Mesenchymal stem cell (in vitro differentiated cells and primary cell): ENCODE measurements at regions not wholly inside any gene's neighbourhood (a gene's known extent, or its start where the extent isn't known, plus 50 kb on each side); places are given as distances from the start of the nearest gene placed in this dataset.

Experiments
- DNase-seq: peaks from one replicate; pipeline ENCODE4 v3.0.0-alpha.2; 2013
- H2AFZ ChIP-seq: one replicate; pipeline ENCODE4 v1.6.1; 2013; ENCODE audit warnings: low read depth, mild to moderate bottlenecking, control low read depth, inconsistent platforms, low read length, moderate library complexity
- H2AK5ac ChIP-seq: 2 replicates; pipeline ENCODE4 v1.6.1; 2013; ENCODE audit warnings: low read length, moderate library complexity, mild to moderate bottlenecking, inconsistent platforms; ENCODE audit not compliant: severe bottlenecking
- H2BK120ac ChIP-seq: one replicate; pipeline ENCODE4 v1.6.1; 2013; ENCODE audit warnings: low read depth, mild to moderate bottlenecking, inconsistent platforms, low read length, moderate library complexity
- H2BK12ac ChIP-seq, 2 experiments: one replicate each; pipeline ENCODE4 v1.6.1; 2013; ENCODE audit warnings: inconsistent platforms in 2 of 2, low read length in 2 of 2, mild to moderate bottlenecking in 2 of 2, moderate library complexity in 2 of 2, control low read depth in 1 of 2
- H2BK15ac ChIP-seq: one replicate; pipeline ENCODE4 v1.6.1; 2013; ENCODE audit warnings: mild to moderate bottlenecking, low read depth, inconsistent platforms; ENCODE audit not compliant: poor library complexity, severe bottlenecking
- H2BK5ac ChIP-seq: 2 replicates; pipeline ENCODE4 v1.6.1; 2013; ENCODE audit warnings: low read depth, mild to moderate bottlenecking, low read length, control low read depth, inconsistent platforms; ENCODE audit not compliant: poor library complexity, severe bottlenecking
- H3K14ac ChIP-seq, 2 experiments: one replicate each; pipeline ENCODE4 v1.6.1; 2013; ENCODE audit warnings: inconsistent platforms in 2 of 2, low read length in 2 of 2, control low read depth in 1 of 2, mild to moderate bottlenecking in 1 of 2, moderate library complexity in 1 of 2
- H3K18ac ChIP-seq, 2 experiments: one replicate each; pipeline ENCODE4 v1.6.1; 2013; ENCODE audit warnings: inconsistent platforms in 2 of 2, low read length in 2 of 2, control low read depth in 1 of 2, low read depth in 1 of 2, mild to moderate bottlenecking in 1 of 2
- H3K23ac ChIP-seq, 2 experiments: one replicate each; pipeline ENCODE4 v1.6.1; 2013; ENCODE audit warnings: inconsistent platforms in 2 of 2, low read length in 2 of 2, mild to moderate bottlenecking in 2 of 2, moderate library complexity in 2 of 2, control low read depth in 1 of 2
- H3K27ac ChIP-seq: 2 replicates; pipeline ENCODE4 v1.5.1; 2013; ENCODE audit warnings: mild to moderate bottlenecking, moderate library complexity, low read length, control low read depth, inconsistent platforms; ENCODE audit not compliant: poor library complexity, severe bottlenecking
- H3K27me3 ChIP-seq, 2 experiments: 2 replicates each; pipeline versions ENCODE4 v1.6.1 to v1.7.0; 2013; ENCODE audit warnings: low read length in 2 of 2, mild to moderate bottlenecking in 2 of 2, moderate library complexity in 2 of 2, control low read depth in 1 of 2, inconsistent platforms in 1 of 2; ENCODE audit not compliant: control insufficient read depth in 1 of 2, insufficient read depth in 1 of 2
- H3K36me3 ChIP-seq, 2 experiments: 2 replicates each; pipeline versions ENCODE4 v1.6.1 to v1.7.0; 2013; ENCODE audit warnings: low read length in 2 of 2, control low read depth in 1 of 2, inconsistent platforms in 1 of 2, low read depth in 1 of 2, mild to moderate bottlenecking in 1 of 2; ENCODE audit not compliant: insufficient read depth in 2 of 2, control insufficient read depth in 1 of 2
- H3K4ac ChIP-seq, 2 experiments: one replicate each; pipeline ENCODE4 v1.6.1; 2013; ENCODE audit warnings: inconsistent platforms in 2 of 2, low read length in 2 of 2, mild to moderate bottlenecking in 2 of 2, moderate library complexity in 2 of 2, control low read depth in 1 of 2, low read depth in 1 of 2
- H3K4me1 ChIP-seq: 2 replicates; pipeline ENCODE4 v1.6.1; 2013; ENCODE audit warnings: low read depth, low read length, control low read depth; ENCODE audit not compliant: control insufficient read depth, insufficient read depth
- H3K4me2 ChIP-seq: 2 replicates; pipeline ENCODE4 v1.6.1; 2013; ENCODE audit warnings: low read length, mild to moderate bottlenecking, inconsistent platforms; ENCODE audit not compliant: poor library complexity, severe bottlenecking
- H3K4me3 ChIP-seq, 2 experiments: 2 replicates each; pipeline versions ENCODE4 v1.5.1 to v1.7.0; 2013; ENCODE audit warnings: low read length in 2 of 2, mild to moderate bottlenecking in 2 of 2, control low read depth in 1 of 2, low read depth in 1 of 2; ENCODE audit not compliant: insufficient read depth in 1 of 2
- H3K79me1 ChIP-seq: replicated peaks from 2 replicates; pipeline ENCODE4 v1.6.1; 2013; ENCODE audit warnings: mild to moderate bottlenecking, control low read depth, low read length, inconsistent platforms; ENCODE audit not compliant: poor library complexity, severe bottlenecking
- H3K9ac ChIP-seq: 2 replicates; pipeline ENCODE4 v1.7.0; 2013; ENCODE audit warnings: mild to moderate bottlenecking, low read length, moderate library complexity
- H3K9me3 ChIP-seq: 2 replicates; pipeline ENCODE4 v1.7.0; 2013; ENCODE audit warnings: mild to moderate bottlenecking, low read length; ENCODE audit not compliant: control insufficient read depth
- H4K8ac ChIP-seq: one replicate; pipeline ENCODE4 v1.6.1; 2013; ENCODE audit warnings: inconsistent platforms, mild to moderate bottlenecking, low read length, moderate library complexity
- H4K91ac ChIP-seq: one replicate; pipeline ENCODE4 v1.6.1; 2013; ENCODE audit warnings: mild to moderate bottlenecking, low read length, inconsistent platforms
- whole genome bisulfite sequencing: methylation state at CpG from one replicate; pipeline ENCODE4 v1.1.7; 2013; ENCODE audit warnings: mixed read lengths; 5-methylcytosine and 5-hydroxymethylcytosine counted together

DNA sequence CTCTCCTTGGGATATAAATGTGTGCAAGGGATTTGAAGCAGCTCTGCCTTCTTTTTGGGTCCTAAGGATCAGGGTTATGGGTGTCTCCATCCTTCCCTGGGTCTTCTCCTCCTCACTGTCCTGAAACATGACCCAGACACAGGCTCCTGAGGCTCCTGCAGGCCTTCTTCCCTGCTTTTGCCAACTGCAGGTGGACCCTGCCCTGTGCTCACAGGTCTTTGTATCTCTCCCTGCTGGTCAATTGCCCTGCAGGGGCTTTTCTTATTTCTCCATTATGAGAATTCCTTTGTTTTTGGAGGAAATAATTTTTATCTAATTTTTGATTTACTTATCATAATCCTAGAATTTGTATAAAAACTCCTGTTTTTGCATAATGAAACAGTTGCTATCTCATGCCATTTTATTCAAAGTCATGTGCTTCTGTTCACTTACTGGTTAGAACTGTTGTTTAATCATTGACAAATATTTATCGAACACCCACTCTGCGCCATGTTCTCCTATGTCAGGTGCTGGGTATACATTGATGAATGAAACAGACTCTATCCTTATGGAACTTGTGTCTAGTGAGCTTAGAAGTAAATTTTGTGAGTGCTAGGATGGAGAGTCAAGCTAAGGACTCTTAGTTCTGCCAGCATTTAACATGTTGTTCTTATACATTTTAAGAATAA, 89.7 kb upstream of the TOP3B start:
- Histone ChIP-seq H3K4ac (no peak overlapping the region), H3K27me3 (peaks cover 26 to 36% of the 10 kb centered on the region in 2 experiments), H3K14ac (no peak overlapping the region), H4K91ac (no peak overlapping the region), H3K4me2 (no peak overlapping the region), H3K36me3 (no peaks in the 10 kb centered on the region), H3K18ac (no peak overlapping the region), H2BK12ac (no peak overlapping the region), H3K9ac (no peak overlapping the region), H3K79me1 (no peaks in the 10 kb centered on the region), H3K4me1 (peaks cover 2% of the 10 kb centered on the region), H3K23ac (no peak overlapping the region), H4K8ac (no peak overlapping the region), H2BK5ac (no peak overlapping the region), H3K9me3 (no peaks in the 10 kb centered on the region), H2AFZ (no peak overlapping the region), H3K4me3 (no peak overlapping the region), H2AK5ac (no peak overlapping the region), H2BK15ac (no peak overlapping the region), H3K27ac (no peak overlapping the region), H2BK120ac (no peak overlapping the region)
- no peak for DNase-seq
- 100% methylated on average over 2 of the region's 2 CpGs for WGBS

- Histone ChIP-seq H3K23ac (no peak overlapping the region), H3K27ac (no peak overlapping the region), H3K14ac (no peak overlapping the region), H4K91ac (no peak overlapping the region), H3K27me3 (peaks cover 29 to 37% of the 10 kb centered on the region in 2 experiments), H2AFZ (no peak overlapping the region), H3K4ac (no peak overlapping the region), H2BK5ac (no peak overlapping the region), H2BK15ac (no peak overlapping the region), H3K4me2 (no peak overlapping the region), H3K18ac (no peak overlapping the region), H2BK120ac (no peak overlapping the region), H3K9ac (no peak overlapping the region), H4K8ac (no peak overlapping the region), H3K4me1 (peaks cover 2% of the 10 kb centered on the region), H2AK5ac (no peak overlapping the region), H3K79me1 (no peaks in the 10 kb centered on the region), H3K36me3 (no peaks in the 10 kb centered on the region), H3K9me3 (no peaks in the 10 kb centered on the region), H2BK12ac (no peak overlapping the region), H3K4me3 (no peak overlapping the region)
- 94% methylated on average over 2 of the region's 2 CpGs for WGBS
- no peak for DNase-seq
Observed at GRCh38 chr22:22071455-22071854, 88.9 kb upstream of the TOP3B start.

GRCh38 chr22:22070371-22070824, 87.8 kb upstream of the TOP3B start:
- no peak overlapping the region for H3K18ac ChIP-seq
- no peak overlapping the region for H3K27ac ChIP-seq
- no peak overlapping the region for H2AK5ac ChIP-seq
- H3K9ac ChIP-seq: no peak overlapping the region
- no peak overlapping the region for H2AFZ ChIP-seq
- H3K4me2 ChIP-seq: no peak overlapping the region
- no peak overlapping the region for H2BK120ac ChIP-seq
- H2BK12ac ChIP-seq: no peak overlapping the region
- no peak overlapping the region for H2BK5ac ChIP-seq
- H3K4me1 ChIP-seq: peaks cover 2% of the 10 kb centered on the region
- H3K4me3 ChIP-seq: no peak overlapping the region
- H3K27me3 ChIP-seq: peaks cover 29 to 33% of the 10 kb centered on the region in 2 experiments
- no peak overlapping the region for H4K91ac ChIP-seq
- no peaks in the 10 kb centered on the region for H3K79me1 ChIP-seq
- H3K23ac ChIP-seq: no peak overlapping the region
- no peak overlapping the region for H3K4ac ChIP-seq
- WGBS: 70% methylated on average over 2 of the region's 2 CpGs
- H4K8ac ChIP-seq: no peak overlapping the region
- H3K36me3 ChIP-seq: no peaks in the 10 kb centered on the region
- no peaks in the 10 kb centered on the region for H3K9me3 ChIP-seq
- no peak overlapping the region for H3K14ac ChIP-seq
- H2BK15ac ChIP-seq: no peak overlapping the region
- no peak for DNase-seq

GRCh38 chr22:22069450-22070370, 87.1 kb upstream of the TOP3B start:
- H3K14ac ChIP-seq: no peak overlapping the region
- no peak overlapping the region for H2AFZ ChIP-seq
- H3K27me3 ChIP-seq: peaks cover 32 to 37% of the 10 kb centered on the region in 2 experiments
- no peak overlapping the region for H3K27ac ChIP-seq
- no peak overlapping the region for H3K23ac ChIP-seq
- H2BK12ac ChIP-seq: no peak overlapping the region
- no peaks in the 10 kb centered on the region for H3K4me1 ChIP-seq
- H3K4ac ChIP-seq: no peak overlapping the region
- H2BK120ac ChIP-seq: no peak overlapping the region
- H3K9me3 ChIP-seq: no peaks in the 10 kb centered on the region
- WGBS: 75% methylated on average over 5 of the region's 6 CpGs
- H3K9ac ChIP-seq: no peak overlapping the region
- no peak overlapping the region for H3K4me2 ChIP-seq
- no peak for DNase-seq
- no peaks in the 10 kb centered on the region for H3K36me3 ChIP-seq
- H3K4me3 ChIP-seq: no peak overlapping the region
- no peak overlapping the region for H4K8ac ChIP-seq
- no peak overlapping the region for H2AK5ac ChIP-seq
- no peaks in the 10 kb centered on the region for H3K79me1 ChIP-seq
- no peak overlapping the region for H3K18ac ChIP-seq
- no peak overlapping the region for H2BK15ac ChIP-seq
- no peak overlapping the region for H4K91ac ChIP-seq
- H2BK5ac ChIP-seq: no peak overlapping the region
